Stimulated activated CD8-positive, alpha-beta memory T cell treated with anti-CD3 and anti-CD28 coated beads, Interleukin-4, amount 100 ng/mL, for 24 hours (primary cell): ENCODE measurements at regions not wholly inside any gene's neighbourhood (a gene's known extent, or its start where the extent isn't known, plus 50 kb on each side); places are given as distances from the start of the nearest gene placed in this dataset.

Experiments
- DNase-seq: peaks from one replicate; pipeline ENCODE4 v3.0.0-alpha.2; 2020; ENCODE audit warnings: low read depth

GRCh38 chr1:55714230-55714629 is 499.1 kb upstream of the USP24 start:
- no peak for DNase-seq

DNA sequence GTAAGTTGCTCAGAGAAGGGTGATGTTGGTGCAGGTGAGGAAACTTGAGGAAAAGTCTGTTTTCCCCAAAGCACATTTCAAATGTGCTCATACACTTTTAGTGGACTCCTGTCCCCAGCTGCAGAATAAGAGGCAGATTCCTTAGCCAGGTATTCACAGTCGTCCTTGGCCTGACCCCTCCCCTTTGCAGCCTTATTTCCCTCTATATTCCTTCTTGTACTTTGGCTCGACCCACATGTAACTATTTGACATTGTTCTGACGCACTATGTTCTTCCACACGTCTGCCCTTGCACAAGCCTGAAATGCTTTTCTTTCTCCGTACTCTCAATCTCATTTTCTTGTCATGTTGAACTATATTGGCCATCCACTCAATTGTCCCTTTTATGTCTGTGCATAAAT is 498.4 kb upstream of the USP24 start:
- DNase-seq: no peak

DNA sequence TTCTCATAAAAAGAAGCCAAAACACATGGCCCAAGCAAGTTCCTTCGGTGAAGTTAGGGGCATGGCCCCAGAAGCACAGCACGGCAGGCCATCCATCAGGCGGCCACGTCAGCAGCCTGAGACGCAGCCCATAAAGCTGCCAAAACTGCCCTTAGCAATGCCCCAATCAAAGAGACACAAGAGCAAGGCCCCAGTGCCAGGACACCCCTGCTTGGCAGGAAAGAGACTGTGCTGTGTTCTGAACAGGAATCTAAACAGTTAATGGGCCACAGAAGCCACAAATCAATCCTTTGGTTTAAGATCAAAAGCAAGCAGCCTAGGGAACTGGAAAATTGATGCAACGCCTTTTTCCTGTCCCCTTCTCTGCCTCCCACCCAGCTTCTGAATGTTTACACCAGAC is 497.0 kb upstream of the USP24 start:
- DNase-seq: no peak

GRCh38 chr1:55708781-55709180 is 493.6 kb upstream of the USP24 start:
- no peak for DNase-seq

DNA sequence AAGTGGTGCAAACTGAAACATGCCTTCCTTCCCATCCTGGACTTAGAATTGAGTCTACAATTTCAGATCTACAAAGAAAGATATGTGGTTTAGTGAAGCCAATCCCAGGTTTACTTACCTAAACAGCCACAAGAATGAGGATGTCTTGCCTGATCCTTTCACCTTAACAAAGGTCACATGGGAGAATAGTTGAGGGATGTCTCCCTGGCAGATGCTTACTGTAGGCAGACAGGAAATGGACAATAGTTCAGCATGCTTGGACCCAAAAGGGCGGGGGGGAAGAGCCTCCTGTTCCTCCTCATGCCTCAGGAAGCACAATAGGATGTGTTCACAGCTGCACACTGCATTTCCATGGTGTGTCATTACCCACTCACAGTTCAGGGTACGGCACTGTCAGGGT is 492.7 kb upstream of the USP24 start:
- no peak for DNase-seq

DNA sequence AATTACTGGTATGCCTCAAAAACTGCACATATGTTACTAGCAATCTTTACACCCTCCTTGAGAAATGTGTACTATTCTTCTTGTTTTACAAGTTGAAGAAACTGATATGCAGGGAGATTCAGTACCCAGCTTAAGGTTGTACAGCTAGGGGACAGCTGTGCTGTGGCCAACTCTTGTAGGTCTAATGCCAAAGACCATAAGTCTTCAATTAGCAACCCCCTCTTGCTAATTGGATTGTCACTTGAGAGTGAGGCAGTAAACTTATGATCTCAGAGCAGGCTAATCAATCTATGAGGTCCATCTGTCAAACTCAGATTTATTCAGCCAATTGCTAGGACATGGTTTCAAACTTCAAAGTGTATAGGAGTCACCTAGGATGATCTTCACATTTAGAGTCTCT is 492.0 kb upstream of the USP24 start:
- no peak for DNase-seq

DNA sequence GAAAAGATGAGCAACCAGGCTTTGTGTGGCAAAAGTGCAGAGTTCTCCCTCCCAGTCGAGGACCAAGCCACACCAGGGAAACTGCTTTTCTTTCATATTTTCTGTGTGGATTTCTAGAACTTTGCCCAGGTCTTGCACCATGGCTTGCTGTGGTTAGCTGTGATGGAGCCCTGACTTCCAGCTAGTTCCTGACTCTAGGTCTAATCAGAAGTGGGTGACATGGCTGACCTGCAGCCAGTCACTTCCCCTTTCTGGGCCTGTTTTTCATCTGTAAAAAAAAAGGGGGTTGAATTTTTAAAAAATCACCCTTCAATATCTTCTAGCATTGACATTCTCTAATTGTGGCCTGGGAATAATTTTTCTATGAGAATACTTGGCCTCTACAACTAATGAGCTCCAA is 491.2 kb upstream of the USP24 start:
- no peak for DNase-seq

DNA sequence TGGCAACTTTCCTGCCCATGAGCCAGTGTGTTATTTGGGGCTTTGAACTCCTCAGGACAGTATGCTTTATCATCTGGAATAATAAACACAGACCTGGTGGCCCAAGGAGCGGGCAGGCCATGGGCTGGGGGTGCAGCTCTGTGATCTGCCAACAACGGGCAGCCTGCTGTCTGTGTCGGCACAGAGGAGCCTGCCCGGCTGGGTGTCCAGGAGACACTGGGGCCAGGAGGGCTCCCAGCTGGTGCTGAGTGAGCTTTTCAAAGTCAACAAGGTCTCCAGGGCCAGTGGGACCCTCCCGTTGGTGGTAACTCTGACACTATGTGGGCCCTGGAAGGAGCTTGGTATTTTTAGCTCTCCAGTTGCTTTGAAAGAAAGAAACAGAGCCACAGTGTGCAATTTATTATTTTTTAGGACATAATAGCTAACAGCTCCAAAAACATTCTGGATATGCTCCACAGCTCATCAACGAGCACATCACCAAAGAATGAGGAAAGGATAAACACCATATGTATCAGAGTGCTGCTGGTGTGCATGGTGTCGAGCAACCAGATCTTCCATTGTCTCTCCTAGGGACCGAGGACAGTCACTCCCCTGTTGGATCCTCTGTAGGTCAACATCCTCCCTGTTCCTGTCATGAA is 488.7 kb upstream of the USP24 start:
- DNase-seq: no peak

DNA sequence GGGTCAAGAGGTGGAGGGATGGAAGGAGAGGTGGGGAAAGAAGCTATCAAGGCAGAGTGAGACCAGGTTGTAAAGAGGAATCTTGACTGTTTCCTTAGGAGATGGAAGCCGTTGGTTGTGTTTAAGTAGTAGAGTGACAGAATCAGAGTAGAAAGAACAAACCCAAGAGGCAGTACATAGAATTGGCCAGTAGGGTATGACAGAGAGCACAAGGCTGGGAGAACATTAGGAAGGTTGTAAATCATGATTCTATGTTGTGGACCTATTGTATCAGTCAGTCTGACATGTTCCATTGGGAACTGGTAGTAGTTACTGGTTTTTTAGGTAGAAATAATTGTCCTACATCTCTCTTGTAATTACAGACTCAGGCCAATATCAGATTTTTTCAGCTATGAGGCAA is 486.9 kb upstream of the USP24 start:
- no peak for DNase-seq

DNA sequence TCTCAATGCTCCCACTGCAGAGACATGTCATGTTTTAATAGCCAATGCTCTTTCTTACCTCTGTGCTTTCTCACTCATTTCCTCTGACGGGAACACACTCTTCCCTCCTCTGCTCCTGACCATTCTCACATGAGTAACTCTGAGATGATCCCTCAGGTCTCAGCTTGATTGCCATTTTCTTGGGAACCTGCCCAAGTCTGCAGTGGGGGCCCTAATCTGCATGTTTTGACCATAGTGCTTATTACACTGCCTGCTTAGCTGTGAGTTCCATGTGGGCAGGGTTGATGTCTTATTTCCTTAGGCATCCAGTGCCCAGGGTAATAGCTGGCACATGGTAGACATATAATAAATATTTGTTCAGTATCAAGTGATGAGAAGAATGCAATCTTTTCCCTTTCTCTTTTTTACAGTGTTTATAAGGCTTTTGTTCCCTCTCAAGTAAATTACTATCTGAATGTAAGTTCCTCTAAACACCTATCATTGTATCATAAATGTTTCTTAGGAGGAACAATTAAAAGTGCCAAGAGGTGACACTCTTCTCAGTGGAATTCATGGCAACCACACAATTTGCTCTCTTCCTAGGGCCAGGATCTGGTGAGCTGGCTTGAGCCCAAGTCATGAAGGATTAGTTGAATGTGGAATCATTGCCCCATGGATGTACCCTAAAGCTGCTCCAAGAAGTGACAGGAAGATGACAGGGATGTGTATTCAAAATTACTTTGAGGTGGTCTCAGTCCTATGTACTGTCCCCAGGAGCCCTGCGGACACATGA is 485.4 kb upstream of the USP24 start:
- no peak for DNase-seq

DNA sequence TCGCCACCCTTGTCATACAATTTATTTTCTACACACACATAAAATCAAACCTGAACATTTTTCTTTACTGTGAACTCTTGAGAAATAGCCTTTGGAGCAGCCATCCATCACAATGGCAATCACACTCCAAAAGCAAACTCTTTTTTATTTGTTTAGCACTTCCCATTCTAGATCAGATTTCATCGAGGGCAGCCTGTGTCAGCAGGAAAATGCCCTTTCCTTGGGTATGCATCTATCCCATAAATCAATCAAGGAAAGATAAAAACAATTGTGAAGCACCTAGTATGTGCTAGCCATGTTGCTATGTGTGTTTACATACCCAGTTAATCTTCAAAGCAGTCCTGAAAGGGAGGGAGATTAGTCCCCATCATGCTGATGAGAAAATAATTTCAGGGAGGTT is 484.1 kb upstream of the USP24 start:
- no peak for DNase-seq

DNA sequence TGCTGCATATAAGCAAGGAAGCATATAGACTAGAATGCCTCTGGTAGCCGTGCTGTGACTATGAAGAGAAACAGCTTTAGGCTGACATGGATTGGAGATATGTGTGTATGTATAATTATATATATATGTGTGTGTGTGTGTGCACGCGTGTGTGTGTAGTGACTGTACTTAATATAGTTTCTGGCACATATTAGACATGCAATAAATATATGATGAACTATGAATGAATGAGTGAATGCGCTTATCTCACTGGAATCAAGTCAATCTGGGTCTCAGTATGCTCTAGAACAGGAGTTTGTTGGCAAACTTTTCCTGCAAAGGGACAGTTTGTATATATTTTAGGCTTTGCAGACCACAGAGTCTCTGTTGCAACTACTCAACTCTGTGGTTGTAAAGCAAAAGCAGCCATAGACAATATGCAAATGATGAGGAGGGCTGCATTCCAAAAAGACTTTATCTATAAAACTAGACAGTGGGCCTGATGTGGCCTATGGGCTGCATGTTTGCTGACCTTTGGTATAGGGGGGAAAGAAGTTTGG is 482.9 kb upstream of the USP24 start:
- DNase-seq: no peak

DNA sequence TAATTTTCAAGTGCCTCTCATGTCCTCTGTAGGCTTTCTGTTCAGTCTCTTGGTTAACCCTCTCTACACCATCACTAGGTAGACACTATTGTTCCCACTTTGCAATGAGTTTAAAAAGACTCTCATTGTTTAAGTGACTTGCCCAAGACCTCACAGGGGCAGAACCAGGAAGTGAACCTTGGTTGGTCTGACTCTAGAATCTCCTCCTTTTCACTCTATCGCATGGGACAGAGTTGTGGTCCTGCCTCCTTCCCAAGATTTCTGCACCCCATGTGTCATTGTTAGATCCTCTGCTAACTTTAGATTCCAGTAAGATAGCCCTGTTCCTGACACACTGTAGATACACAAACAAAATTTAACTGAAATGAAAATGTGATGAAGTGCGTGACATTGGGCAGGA is 481.7 kb upstream of the USP24 start:
- DNase-seq: no peak

- no peak for DNase-seq
Measured at GRCh38 chr1:55696181-55696754, 481.1 kb upstream of the USP24 start.

DNA sequence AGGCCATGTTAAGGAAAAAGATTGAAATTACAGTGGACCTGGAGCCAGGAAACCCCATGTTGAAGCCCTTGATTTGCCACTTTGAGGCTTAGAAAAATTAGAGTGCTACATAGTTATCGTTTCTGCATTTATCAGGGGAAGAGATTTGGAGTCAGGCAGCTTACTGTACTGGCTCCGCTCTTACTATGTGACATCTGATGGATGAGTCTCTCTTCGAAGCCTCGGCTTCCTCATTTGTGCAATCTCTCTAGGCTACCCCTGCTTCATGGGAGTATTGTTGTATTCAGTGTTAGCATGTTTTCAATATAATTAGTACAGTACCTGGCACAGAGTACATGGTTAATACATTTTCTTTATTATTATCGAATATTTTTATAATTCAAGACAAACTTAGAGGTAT is 480.4 kb upstream of the USP24 start:
- DNase-seq: no peak

GRCh38 chr1:55695151-55695550 is 480.0 kb upstream of the USP24 start:
- DNase-seq: no peak

- no peak for DNase-seq
Measured at GRCh38 chr1:55694310-55694801, 479.2 kb upstream of the USP24 start.

- DNase-seq: no peak
Measured at GRCh38 chr1:55692726-55693125, 477.6 kb upstream of the USP24 start.

DNA sequence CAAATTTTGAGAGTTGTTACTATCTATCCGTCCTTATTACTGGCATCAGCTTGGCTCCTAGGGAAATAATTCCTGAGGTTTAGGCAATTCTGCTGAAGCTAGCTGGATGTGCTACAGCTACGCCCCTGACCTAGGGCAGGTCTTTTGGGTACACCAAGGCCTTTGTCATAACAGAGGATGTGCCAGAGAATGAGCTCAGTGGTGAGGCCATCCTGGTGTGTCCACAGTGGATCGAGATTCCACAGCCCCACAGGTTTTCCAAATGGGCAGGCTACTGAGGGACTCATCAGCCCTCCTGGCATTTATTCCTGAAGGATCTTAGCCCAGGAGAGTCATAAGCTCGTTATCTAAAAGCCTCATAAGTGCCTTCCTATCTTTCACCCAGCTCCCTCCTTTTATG is 475.2 kb upstream of the USP24 start:
- no peak for DNase-seq

DNA sequence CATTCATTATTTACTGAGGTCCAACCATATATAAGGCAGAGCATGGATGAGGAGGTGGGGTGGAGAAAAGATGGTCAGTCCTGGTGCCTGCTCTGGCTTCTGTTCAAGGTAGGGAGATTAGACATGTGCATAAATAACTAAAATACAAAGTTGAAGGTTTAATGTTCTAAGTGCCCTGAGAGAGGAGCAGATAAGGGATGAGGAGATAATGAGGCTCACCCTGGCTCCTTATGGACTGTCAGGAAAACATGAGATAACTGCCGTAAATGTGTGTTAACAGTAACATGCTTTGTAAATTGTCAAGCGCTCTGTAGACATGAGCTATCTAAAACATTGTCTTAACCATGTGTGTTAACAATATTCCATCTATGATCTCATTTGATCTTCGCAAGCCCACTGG is 474.6 kb upstream of the USP24 start:
- no peak for DNase-seq

DNA sequence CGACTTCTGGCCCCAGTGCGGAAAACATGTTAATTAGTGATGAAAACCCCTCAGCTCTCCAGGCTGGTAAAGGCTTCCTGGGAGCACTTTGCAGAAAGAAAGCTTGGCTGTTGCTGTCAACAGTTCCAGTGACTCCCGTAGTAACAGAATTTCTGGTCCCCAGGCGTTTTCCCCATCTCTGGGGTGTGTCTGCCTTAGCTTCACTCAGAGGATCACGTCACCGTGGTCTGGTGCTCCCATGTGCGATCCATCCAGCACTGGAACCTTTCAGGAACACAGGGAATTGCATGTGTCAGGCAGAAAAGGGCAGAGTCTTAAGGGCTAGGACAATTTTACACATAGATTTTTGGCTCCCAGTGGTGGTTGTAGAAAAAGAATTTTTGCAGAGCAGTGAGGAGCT is 470.4 kb upstream of the USP24 start:
- DNase-seq: no peak

GRCh38 chr1:55684131-55684650 is 469.0 kb upstream of the USP24 start:
- DNase-seq: no peak

- no peak for DNase-seq
Measured at GRCh38 chr1:55682198-55682597, 467.0 kb upstream of the USP24 start.
